ENCODE measurements at regions not wholly inside any gene's neighbourhood (a gene's known extent, or its start where the extent isn't known, plus 50 kb on each side); places are given as distances from the start of the nearest gene placed in this dataset.

DNA sequence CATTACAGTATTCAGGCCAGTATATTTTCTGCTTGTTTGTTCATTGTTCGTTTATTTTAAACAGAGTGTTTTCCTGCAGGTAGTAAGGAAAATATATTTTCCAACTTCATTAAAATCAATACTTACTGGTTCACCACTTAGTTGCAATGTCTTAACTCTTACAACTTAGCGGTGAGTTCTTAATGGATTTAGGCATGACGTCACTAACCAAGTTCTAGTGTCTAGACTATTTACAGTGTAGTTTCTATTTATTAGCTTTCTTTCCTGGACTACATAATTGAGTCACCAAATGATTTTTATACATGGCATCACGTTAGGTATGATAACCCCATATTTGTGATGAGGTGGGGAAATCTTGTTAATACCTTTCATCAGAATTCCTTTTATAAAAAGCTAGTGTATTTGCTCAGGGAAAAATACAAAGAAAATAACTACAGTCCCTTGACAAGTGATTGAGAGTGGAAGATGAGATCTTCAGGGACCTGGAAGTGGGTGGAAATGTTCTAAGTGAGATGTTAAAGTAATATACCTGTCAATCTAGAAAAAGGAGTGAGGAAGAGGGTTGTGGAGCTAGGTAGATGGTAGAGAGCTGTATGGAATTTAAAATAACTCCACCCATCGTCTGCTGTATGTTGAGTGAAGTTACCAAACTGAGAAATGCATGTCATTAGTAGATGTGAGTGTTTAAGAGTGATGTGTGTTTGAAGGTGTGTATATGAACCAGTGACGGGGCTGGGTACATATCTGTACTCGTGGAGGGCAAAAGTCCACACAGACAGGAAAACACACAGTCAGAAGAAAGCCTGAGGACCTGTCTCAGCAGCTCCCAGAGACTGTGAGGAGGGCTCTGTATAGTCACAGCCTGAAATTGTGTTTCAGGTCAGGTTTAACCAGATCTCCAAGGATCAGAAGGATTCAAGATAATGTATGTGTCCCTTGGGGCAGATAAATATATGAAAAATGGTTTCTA, 197.6 kb upstream of the ADAMTS5 start:
- 81 to 82% (median 82%) methylated on average over 7 of the region's 7 CpGs for WGBS, 3 donors
- H3K27me3 ChIP-seq (ENCODE audit: insufficient read depth in 3 of 3, low read length in 2 of 3), result no peaks in the 10 kb centered on the region
- ATAC-seq (no peak), DNase-seq (no peak)
- no peaks in the 10 kb centered on the region for H3K9me3 ChIP-seq
- TF ChIP-seq, protein P1, sequence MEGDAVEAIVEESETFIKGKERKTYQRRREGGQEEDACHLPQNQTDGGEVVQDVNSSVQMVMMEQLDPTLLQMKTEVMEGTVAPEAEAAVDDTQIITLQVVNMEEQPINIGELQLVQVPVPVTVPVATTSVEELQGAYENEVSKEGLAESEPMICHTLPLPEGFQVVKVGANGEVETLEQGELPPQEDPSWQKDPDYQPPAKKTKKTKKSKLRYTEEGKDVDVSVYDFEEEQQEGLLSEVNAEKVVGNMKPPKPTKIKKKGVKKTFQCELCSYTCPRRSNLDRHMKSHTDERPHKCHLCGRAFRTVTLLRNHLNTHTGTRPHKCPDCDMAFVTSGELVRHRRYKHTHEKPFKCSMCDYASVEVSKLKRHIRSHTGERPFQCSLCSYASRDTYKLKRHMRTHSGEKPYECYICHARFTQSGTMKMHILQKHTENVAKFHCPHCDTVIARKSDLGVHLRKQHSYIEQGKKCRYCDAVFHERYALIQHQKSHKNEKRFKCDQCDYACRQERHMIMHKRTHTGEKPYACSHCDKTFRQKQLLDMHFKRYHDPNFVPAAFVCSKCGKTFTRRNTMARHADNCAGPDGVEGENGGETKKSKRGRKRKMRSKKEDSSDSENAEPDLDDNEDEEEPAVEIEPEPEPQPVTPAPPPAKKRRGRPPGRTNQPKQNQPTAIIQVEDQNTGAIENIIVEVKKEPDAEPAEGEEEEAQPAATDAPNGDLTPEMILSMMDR (IDR thresholded peaks at IDR 0.05), result no peak
- H3K4me1 ChIP-seq, result no peaks in the 10 kb centered on the region
- intact Hi-C loops (cut with DNase I), result no loop called here
- no peak overlapping the region for H3K4me3 ChIP-seq
- H3K27ac ChIP-seq, result no peak overlapping the region
- no peaks in the 10 kb centered on the region for H3K36me3 ChIP-seq (ENCODE audit: insufficient read depth in 1 of 2, low read depth in 1 of 2)

DNA sequence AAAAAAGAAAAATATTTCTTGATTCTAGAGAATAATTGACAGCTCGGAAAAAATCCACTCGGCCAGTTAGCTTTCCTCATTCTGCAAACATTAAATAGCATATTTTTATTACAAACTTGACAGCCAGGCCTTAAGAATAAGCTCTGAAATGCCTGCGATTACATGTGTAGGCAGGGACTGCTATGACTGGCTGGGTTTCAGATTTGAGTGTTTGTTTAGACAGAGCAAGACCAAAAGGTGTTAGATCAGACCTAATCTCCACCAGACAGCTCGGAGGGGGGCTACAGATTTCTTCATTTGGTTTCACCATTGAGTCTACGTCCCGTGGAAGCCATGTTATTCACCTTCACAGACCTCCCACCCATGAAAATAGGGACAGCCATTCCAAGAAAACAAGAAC, 192.1 kb upstream of the ADAMTS5 start:
- intact Hi-C loops (cut with DNase I), result no loop called here
- Histone ChIP-seq H3K9me3 (no peaks in the 10 kb centered on the region), H3K4me3 (no peak overlapping the region), H3K27me3 (ENCODE audit: insufficient read depth in 3 of 3, low read length in 2 of 3) (no peaks in the 10 kb centered on the region), H3K27ac (no peak overlapping the region), H3K4me1 (no peaks in the 10 kb centered on the region), H3K36me3 (ENCODE audit: insufficient read depth in 1 of 2, low read depth in 1 of 2) (no peaks in the 10 kb centered on the region)
- ATAC-seq (no peak), DNase-seq (no peak)
- WGBS, 3 donors, result 44 to 68% (median 49%) methylated on average over 6 of the region's 6 CpGs
- TF ChIP-seq, protein P1 (IDR thresholded peaks at IDR 0.05), result no peak

GRCh38 chr21:27157097-27157496, 190.2 kb upstream of the ADAMTS5 start:
- intact Hi-C loops (cut with DNase I), result no loop called here
- Histone ChIP-seq H3K27me3 (ENCODE audit: insufficient read depth in 3 of 3, low read length in 2 of 3) (no peaks in the 10 kb centered on the region), H3K4me1 (no peaks in the 10 kb centered on the region), H3K27ac (no peak overlapping the region), H3K4me3 (no peak overlapping the region), H3K36me3 (ENCODE audit: insufficient read depth in 1 of 2, low read depth in 1 of 2) (no peaks in the 10 kb centered on the region), H3K9me3 (no peaks in the 10 kb centered on the region)
- 50 to 69% (median 52%) methylated on average over 7 of the region's 7 CpGs for whole genome bisulfite sequencing, 3 donors
- TF ChIP-seq, protein P1 (IDR thresholded peaks at IDR 0.05), result no peak
- DNase-seq, result no peak
- no peak for ATAC-seq

DNA sequence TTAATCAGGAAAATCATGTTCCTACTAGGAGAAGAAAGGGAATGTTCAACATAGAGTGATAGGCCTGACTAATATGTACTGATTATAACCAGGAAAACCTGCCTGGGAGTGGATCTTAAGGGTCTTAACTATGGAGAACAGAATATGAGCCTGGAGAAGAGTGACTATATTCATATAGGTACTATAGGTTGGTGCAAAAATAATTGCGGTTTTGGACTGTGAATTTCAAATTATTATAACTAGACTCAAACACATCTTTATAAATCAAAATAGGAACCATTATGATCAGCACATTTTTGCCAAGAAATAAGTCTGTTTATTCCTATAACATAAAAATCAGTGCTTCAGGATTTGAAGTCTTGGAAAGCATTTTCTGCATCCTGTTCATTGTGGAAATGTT, 189.8 kb upstream of the ADAMTS5 start:
- DNase-seq (no peak), ATAC-seq (no peak)
- Histone ChIP-seq H3K4me1 (no peaks in the 10 kb centered on the region), H3K27ac (no peak overlapping the region), H3K36me3 (ENCODE audit: insufficient read depth in 1 of 2, low read depth in 1 of 2) (no peaks in the 10 kb centered on the region), H3K9me3 (no peaks in the 10 kb centered on the region), H3K27me3 (ENCODE audit: insufficient read depth in 3 of 3, low read length in 2 of 3) (no peaks in the 10 kb centered on the region), H3K4me3 (no peak overlapping the region)
- intact Hi-C loops (cut with DNase I), result no loop called here
- TF ChIP-seq, protein P1 (IDR thresholded peaks at IDR 0.05), result no peak
- 97 to 100% (median 100%) methylated on average over 1 of the region's 1 CpG for WGBS, 3 donors

Data from psoas muscle (tissue), 7 donors.